Stimulated activated CD4-positive, alpha-beta T cell treated with anti-CD3 and anti-CD28 coated beads, Interleukin-12 subunit alpha, Interleukin-12 subunit beta, amount 100 ng/mL, for 24 hours (primary cell): ENCODE measurements at regions not wholly inside any gene's neighbourhood (a gene's known extent, or its start where the extent isn't known, plus 50 kb on each side); places are given as distances from the start of the nearest gene placed in this dataset.
"Not testable (repeated sequence)": the region's sequence is repeated elsewhere in the genome, so short reads cannot be mapped to it uniquely, and the experiment has no call there.

Experiments used
- DNase-seq, 2 experiments: peaks; one replicate each; pipeline ENCODE4 v3.0.0-alpha.2; 2020; ENCODE audit warnings: low read depth in 2 of 2

DNA sequence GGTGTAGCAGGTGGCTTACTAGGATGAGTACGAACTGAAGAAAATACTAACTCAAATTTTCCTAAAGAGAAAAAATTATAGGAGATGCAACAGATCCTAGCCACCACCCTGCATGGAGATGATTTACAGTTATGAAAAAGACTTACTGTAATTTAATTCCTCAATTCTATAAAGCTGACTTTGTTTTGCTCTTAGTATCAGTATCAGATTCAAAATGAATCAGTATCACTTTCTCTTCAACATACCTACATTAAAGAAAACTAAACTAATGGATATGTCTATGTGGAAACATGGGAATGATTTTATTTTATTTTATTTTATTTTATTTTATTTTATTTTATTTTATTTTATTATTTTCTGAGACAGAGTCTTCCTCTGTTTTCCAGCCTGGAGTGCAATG lies 525.8 kb downstream of the NLGN4X start:
- no peak for DNase-seq

DNA sequence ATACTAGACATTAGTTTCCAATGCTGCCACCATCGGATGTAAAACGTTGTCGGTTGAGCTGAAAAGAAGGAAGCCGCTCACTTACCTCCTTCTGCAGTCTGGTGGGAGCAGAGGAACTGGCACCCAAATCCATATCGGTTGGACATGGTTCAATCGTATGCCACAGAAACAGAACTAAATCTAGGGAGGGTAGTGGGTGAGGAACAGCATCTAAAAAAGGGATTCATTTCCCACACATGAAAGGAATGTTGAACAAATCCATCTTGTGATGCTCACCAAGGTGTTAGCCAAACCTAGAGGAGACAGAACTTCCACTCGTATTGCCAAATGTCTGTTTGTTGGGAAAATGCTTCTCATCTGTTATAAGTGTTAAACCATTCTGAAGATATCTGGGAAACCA lies 532.7 kb downstream of the NLGN4X start:
- DNase-seq, result no peak

DNA sequence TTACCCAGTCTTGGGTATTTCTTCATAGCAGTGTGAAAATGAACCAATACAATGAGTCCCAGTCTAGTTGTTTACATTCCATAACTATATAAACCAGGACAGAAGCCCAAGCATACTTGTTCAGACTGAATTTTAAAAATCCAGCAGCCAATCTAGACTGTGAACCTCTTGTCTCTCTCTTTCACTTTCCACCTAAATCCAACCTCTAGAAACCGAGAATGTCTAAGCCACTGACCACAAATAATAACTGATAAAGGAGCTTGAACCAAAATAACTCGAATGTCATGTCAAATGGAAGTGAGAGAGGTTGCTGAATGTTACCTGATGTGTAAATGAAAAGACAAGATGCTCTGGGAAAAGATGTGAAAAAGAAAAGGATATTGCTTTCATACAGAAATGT lies 544.7 kb downstream of the NLGN4X start:
- no peak for DNase-seq

DNA sequence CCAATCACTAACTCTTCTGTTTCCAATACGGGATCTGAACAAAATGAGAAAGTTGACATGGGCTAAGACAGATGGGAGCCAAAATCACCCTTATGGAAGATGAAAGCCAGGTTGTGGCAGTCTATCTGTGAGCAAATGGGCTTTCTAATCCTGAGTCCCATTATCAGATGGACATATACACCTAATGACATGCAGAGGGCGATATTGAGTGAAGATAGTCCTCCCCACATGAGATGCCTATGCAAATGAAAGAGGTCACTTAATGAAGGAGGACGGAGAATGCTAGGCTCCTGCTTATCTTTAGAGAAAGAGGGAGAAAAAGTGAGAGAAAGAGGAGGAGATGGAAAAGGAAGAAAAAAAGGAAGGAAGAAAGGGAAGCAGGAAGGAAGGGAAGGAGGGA lies 547.5 kb downstream of the NLGN4X start:
- DNase-seq, result no peak

DNA sequence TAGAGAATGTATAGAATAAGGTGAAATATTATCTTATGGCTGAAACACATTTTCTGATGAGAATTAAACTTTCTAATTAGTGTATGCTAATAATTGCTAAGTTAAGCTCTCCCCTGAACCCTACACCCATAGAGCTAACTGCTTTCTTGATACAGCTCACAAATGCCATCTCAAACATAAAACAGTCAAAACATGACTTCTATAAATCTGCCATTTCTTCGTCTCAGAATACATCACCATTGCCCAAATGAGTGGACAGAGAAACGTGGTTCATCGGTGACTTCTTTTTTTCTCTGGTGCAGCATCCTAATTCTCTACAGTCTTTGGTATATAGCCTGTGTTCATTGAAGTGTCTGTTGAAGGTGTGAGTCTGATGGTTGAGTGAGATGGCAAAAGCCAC lies 554.6 kb downstream of the NLGN4X start:
- DNase-seq, result no peak

DNA sequence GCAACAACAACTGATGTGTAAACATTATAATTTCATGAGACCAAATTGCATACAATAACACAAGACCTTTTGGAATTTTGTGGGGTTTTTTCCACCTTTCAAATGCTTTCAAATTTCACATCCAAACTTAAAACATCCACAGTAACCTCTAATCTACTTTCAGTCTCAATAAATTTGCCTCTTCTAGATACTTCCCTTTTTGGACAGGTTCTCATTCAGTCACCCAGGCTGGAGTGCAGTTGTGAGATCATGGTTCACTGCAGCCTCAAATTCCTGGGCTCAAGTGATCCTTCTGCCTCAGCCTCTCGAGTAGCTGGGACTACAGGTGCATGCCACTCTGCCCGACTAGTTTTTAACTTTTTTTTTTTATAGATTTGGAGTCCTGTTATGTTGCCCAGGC lies 556.6 kb downstream of the NLGN4X start:
- DNase-seq, result no peak

DNA sequence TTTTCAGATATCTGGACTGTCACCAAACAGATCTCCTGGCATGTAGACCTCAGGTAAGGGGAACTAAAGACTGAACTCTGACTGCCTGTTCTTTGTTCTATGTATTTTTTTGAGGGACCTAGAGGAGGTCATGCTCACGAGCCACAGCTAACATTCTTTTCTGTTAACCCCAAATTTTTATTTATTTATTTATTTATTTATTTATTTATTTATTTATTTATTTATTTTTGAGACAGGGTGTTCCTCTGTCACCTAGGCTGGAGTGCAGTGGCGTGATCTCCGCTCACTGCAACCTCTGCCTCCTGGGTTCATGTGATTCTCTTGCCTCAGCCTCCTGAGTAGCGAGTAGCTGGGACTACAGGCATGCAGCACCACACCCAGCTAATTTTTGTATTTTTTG lies 562.0 kb downstream of the NLGN4X start:
- DNase-seq, result not testable (repeated sequence)

DNA sequence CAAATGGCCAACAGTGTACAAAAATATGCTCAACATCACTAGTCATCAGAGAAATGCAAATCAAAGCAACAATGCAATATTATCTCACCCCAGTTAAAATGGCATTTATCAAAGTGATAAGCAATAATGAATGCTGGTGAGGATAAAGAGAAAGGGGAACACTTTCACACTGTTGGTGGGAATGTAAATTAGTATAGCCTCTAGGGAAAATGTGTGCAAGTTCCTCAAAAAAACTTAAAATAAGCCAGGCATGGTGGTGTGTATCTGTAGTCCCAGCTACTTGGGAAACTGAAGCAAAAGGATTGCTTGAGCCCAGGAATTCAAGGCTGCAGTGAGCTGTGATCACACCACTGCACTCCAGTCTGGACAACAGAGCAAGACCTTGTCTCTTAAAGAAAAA lies 572.1 kb downstream of the NLGN4X start:
- DNase-seq, result no peak

DNA sequence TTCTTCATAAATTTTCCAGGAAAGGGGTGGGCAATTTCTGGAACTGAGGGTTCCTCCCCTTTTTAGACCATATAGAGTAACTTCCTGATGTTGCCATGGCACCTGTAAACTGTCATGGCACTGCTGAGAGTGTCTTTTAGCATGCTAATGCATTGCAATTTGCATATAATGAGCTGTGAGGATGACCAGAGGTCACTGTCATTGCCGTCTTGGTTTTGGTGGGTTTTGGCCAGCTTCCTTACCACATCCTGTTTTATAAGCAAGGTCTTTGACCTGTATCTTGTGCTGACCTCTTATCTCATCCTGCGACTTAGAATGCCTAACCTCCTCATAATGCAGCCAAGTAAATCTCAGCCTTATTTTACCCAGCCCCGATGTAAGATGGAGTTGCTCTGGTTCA lies 577.8 kb downstream of the NLGN4X start:
- DNase-seq, result no peak

DNA sequence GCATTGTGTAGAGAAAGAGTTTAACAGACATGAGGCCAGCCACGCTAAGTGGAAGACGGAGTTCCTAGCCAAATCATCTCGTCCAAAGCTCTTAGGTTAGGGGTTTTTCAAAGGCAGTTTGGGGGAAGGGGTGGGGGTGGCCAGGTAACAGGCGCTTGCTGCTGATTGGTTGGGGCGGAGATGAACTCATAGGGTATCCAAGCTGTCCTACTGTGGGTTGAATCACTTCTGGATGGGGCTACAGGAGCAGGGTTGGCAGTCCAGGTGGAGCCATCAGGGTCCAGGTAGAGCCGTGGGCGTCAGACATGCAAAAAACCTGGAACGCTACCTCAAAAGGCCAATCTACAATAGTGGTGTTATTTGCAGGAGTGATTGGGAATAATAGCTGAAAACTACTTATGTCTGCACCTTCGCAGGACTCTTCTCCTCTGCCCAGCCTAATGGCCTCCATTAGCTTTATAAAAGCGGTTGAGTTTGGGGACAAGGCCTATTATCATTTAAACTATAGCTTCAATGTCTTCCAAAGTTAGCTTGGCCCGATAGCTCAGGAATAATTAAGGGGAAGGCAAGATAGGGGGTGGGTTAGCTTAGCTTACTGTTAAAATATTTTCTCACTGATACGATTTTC lies 579.6 kb downstream of the NLGN4X start:
- no peak for DNase-seq

DNA sequence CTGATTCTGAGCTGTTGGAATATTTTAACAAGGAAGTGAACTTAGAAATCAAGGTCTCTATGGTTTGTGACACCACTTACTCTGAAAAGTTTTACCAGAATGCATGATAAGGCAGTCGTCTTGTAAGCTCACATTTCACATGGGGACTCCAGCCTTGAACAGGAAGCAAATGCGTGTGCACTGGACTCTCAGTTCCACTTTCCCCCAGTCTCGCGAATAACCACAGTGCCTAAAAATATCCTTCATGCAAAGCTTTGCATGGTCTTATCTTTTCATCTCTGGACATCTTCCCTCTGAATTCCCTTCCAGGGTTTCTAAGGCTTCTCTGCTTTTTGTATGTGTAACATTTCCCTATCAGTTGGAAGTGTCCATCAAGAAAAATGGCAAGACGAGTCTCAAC lies 581.8 kb downstream of the NLGN4X start:
- DNase-seq, result no peak

DNA sequence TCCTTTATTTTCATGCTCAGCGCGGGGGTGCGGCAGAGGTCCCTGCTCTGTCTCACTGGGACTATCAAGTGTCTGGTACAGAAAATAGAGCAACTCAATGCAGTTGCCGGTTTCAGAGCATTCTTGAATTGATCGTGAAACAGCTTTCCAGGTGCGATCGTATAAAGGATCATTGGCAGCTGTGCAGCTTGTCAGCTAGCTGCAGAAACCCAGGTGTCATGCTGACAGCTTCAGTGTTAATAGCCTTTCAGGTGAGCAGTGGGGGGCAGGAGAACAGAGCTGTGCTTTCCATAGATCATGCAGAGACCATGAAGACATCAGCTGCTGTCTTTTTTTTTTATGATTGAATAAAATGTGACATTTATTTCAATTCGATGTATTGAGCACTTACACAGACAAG lies 583.9 kb downstream of the NLGN4X start:
- no peak for DNase-seq

DNA sequence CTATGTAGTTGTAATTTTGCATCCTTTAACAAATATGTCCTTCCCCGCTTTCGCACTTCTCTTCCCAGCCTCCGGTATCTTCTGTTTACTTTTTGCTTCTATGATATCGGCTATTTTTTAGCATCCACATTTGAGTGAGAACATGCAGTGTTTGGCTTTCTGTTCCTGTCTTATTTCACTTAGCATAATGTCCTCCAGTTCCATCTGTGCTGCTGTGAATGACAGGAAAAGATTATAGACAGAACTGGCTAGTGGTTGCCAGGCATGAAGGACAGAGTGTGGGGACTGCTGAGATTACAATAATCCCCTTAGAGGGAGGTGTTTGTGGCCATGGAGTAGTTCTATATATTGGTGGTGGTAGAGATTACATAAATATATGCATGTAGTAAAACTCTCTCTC lies 588.6 kb downstream of the NLGN4X start:
- no peak for DNase-seq

DNA sequence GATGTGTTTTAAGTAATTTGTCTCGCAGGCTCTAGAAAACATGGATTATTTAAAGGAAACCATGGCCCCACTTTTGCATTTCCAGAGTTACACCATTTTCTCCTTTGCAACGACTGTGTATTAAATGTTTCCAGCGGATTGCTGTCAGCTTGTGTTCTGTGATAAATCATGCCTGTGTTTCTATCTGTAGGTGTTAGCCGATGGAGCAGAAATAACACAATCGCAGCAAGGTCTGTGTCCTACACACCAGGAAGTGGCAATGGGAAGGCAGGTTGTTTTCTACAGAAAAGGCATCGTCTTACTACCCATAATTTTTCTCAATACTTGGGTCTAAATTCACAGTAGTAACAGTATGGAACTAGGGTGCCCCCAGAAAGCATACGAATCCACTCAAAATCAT lies 590.1 kb downstream of the NLGN4X start:
- DNase-seq, result no peak

DNA sequence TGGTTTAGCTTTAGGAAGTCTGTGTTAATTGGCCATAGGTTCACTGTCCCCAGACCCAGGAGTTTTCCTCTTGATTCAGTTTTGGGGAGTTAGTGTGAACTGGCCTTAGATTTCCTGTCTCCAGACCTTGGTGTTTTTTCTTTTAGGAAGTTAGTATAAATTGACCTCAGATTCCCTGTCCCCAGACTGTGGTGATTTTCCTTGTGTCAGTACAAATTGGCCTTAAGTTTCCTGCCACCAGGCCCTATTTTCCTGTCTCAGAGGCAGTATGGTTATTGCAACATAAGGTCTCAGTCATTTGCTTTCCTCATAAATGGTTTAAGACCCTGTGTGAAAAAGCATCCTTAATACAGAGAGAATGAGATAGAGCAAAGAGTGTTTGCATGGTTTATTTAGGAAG lies 595.8 kb downstream of the NLGN4X start:
- no peak for DNase-seq

DNA sequence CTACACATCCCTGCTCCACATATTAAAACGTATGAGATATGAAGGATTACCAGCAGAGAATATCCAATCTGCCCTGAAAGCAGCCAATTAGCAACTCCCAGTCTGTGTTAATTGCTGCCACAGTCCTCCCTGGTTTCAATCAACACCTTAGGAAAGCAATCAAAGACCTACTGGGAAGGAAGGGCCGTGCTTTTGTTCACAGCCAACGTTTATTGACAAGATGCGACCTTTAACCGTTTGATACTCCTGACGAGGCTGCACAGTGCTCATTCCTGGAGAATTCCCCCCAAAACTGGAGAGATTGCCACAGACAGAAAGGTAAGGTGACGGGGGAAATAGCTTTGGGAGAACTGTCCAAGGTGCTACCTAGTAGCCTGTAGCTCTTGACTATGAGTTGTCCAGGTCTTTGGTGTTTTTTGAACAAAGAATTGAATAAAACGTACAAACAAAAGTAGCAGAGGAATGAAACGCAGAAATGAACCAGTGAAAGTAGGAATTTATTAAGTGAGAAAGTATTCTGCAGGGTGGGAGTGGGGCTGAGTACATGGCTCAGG lies 596.5 kb downstream of the NLGN4X start:
- DNase-seq, result no peak

DNA sequence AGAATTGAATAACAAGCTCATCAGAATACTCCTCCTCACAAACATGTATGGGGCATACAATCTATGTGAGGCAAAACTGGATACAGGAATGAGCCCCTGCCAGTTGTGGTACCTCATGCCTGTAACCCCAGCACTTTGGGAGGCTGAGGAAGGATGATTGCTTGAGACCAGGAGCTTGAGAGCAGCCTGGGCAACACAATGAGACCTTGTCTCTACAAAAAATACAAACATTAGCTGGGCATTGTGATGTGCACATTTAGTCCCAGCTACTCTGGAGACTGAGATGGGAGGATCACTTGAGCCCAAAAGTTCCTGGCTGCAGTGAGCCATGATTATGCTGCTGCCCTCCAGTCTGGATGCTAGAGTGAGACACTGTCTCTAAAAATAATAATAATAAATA lies 611.0 kb downstream of the NLGN4X start:
- no peak for DNase-seq

DNA sequence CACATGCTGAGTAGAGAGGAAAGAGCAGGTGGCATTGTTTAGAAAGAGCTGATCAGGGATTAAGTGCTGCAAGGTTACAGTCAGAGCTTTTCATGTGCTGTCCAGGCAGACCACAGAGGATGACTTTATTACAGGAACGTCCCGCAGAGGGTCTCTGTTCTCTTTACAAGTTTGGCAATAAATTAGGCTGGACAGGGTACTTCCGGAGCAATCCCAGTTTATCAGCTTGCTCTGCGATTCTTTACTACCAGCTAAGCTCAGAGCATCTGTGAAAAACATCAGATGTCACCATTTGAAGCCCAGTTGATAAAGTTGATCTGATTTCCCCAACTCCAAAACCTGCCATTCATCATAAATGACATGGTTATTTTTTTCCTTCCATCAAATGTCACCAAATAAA lies 633.1 kb downstream of the NLGN4X start:
- no peak for DNase-seq

DNA sequence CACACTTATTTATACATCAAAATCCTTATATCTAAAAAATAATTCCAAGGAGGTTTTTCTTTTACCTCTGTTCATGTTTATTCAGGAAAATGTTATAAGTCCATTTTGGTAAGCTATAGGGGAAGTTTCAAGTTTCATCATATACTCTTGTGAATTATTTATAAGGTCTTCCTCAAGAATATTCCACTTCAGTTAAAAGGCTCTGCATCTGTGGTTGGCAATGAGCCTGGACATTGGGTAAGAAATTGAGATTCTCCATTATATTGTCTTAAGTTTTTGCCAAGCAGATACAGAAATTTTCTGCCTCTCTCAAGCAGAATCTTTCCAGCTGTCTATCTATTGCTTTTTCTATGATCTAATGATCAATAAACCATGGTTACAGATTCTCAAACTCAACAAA lies 641.9 kb downstream of the NLGN4X start:
- DNase-seq, result no peak

DNA sequence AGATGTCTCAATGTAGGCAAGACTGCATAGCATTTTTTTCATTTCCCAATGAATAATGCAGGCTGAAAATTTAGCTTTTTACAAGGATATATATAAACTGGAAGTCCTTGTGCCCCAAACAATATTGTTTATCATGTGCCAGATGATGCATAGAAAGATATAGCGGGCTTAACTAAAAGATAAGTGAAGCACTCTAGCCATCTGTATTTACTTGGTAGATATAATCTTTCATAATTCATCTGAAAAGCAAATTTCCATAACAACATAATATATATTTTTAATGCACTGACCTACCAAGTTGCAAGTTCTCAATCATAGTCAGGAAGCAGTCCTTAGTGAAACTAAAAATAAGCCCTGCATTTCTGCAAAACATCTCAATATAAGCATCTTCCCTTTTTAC lies 653.3 kb downstream of the NLGN4X start:
- no peak for DNase-seq

DNA sequence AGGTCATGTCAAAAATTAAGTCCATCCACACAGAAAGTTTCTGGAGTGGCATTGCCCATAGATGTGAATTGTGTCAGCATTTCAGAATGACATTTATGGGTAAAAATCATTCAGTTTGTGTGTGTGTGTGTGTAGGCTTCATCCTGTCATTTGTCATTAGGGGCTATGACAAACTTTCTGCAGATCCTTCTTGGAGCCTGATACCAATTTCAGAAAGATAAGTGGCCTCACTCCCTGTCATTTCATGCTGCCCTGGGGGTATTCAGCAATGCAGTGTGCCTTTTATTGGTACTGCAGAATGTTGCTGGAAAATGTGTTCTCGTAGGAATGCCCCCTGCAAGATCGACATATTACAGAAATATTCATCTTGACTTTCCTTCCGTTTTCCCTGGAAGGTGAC lies 659.7 kb downstream of the NLGN4X start:
- DNase-seq, result no peak

DNA sequence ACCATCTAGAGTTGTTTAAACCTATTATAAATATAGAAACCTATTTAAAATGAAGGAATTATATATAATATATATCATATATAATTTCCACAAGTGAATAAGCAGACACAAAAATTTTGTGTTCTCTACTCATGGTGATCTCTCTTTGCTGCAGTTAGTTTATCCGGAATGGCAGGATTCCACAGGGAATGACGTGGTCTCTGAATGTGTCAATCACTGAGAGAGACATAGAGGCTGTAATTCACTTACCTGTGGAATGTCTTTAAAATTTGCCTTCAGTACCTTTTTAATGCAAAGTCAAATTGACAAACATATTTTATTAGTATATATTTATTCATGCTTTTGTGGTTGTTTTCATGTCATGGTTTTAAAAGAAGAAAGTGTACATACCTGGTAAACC lies 669.3 kb downstream of the NLGN4X start:
- DNase-seq, result no peak

DNA sequence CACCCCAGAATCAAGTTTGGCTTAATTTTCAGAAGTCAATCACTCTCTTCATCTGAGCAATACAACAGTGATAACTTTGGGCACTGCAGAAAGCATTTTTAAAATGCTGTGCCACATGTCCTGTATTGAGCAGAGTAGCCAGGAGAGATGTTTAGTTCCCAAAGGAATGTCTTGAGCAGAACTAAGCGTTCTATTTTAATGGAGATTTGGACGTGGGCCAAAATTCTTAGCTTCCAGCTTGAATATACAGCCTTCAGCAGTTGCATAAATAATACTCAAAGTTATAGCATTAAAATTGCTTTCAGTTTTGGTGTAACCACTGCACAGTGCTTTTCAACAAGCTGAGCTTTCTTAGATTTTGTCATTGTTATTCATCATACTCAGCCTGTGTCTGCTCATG lies 679.2 kb downstream of the NLGN4X start:
- DNase-seq, result no peak

DNA sequence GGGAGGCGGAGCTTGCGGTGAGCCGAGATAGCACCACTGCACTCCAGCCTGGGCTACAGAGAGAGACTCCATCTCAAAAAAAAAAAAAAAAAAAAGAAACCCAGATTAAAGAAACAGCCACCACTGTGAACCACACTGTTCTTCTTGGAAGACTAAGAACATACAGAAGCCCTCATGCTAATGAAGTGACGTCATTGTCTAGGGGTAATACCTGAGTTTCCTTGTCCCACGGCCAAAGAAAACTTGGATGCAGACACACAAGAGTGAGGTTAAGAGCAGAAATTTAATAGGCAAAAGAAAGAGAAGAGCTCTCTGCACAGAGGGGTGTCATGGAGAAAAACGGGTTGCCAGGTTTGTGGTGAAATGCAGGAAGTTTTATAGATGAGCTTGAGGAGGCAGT lies 691.6 kb downstream of the NLGN4X start:
- no peak for DNase-seq
